Esophagus (tissue), 2 donors: ENCODE measurements at regions not wholly inside any gene's neighbourhood (a gene's known extent, or its start where the extent isn't known, plus 50 kb on each side); places are given as distances from the start of the nearest gene placed in this dataset.

Experiments
- H3K27ac ChIP-seq, 2 donors: one replicate each; pipeline ENCODE4 v1.5.1; 2013; ENCODE audit warnings: low read depth in 2 of 2, mild to moderate bottlenecking in 2 of 2, inconsistent platforms in 1 of 2, low read length in 1 of 2, moderate library complexity in 1 of 2
- H3K27me3 ChIP-seq, 2 donors: one replicate each; pipeline ENCODE4 v1.6.1; 2013; ENCODE audit warnings: low read length in 2 of 2, control low read depth in 1 of 2, mild to moderate bottlenecking in 1 of 2; ENCODE audit not compliant: insufficient read depth in 2 of 2, control insufficient read depth in 1 of 2
- H3K36me3 ChIP-seq, 2 donors: one replicate each; pipeline ENCODE4 v1.6.1; 2013; ENCODE audit warnings: low read length in 1 of 2; ENCODE audit not compliant: control insufficient read depth in 2 of 2, insufficient read depth in 2 of 2
- H3K4me1 ChIP-seq, 2 donors: one replicate each; pipeline ENCODE4 v1.6.1; 2013; ENCODE audit warnings: low read length in 1 of 2; ENCODE audit not compliant: control insufficient read depth in 2 of 2, insufficient read depth in 2 of 2
- H3K4me3 ChIP-seq, 2 donors: one replicate each; pipeline ENCODE4 v1.5.1; 2013; ENCODE audit warnings: low read length in 2 of 2, mild to moderate bottlenecking in 2 of 2, low read depth in 1 of 2, moderate library complexity in 1 of 2
- H3K9me3 ChIP-seq, 2 donors: one replicate each; pipeline ENCODE4 v1.6.1; 2013; ENCODE audit warnings: mild to moderate bottlenecking in 2 of 2, low read depth in 1 of 2, low read length in 1 of 2, moderate library complexity in 1 of 2; ENCODE audit not compliant: control insufficient read depth in 2 of 2, insufficient read depth in 1 of 2
- WGBS, 2 donors: extraction: QIAGEN DNeasy Blood & Tissue Kit; methylation state at CpG; one replicate each; pipeline ENCODE4 v1.1.7; 2013; 5-methylcytosine and 5-hydroxymethylcytosine counted together
- donor health status: healthy with polysubstance abuse.
- donor health status: Bipolar disorder and iron deficiency.

DNA sequence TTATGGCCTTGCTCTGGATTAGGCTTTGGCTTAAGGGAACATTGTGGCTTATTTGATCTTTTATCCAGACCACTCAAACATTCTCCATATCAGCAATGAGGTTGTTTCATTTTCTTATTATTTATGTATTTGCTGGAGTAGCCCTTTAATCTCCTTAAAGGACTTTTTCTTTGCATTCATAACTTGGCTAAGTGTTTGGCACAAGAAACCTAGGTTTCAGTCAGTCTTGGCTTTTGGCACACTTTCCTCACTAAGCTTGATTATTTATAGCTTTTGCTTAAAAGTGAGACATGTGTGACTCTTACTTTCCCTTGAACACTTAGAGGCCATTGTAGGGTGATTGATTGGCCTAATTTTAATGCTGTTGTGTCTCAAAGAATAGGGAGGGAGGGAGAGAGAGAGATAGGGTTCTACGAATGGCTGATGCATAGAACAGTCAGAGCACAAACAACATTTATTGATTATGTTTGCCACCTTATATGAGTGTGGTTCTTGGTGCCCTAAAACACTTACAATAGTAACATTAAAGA lies 2265.3 kb upstream of the C9orf72 start:
- no peaks in the 10 kb centered on the region for H3K36me3 ChIP-seq
- H3K27ac ChIP-seq = no peak overlapping the region
- no peaks in the 10 kb centered on the region for H3K9me3 ChIP-seq
- no peaks in the 10 kb centered on the region for H3K27me3 ChIP-seq
- no peaks in the 10 kb centered on the region for H3K4me1 ChIP-seq
- no peak overlapping the region for H3K4me3 ChIP-seq
- WGBS, 2 donors = 48 to 50% methylated on average over 1 of the region's 1 CpG

DNA sequence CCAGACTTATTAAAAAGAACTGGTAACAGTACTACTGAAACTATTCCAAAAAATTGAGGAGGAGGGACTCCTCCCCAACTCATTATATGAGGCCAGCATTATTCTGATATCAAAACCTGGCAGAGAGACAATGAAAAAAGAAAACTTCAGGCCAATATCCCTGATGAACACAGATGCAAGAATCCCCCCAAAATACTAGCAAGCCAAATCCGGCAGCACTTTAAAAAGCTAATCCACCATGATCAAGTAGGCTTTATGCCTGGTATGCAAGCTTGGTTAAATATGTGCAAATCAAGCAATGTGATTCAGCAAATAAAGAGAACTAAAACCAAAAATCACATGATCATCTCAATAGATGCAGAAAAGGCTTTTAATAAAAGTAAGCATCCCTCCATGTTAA lies 2271.0 kb upstream of the C9orf72 start:
- Histone ChIP-seq H3K4me1 (no peaks in the 10 kb centered on the region), H3K36me3 (no peaks in the 10 kb centered on the region), H3K4me3 (no peak overlapping the region), H3K9me3 (no peaks in the 10 kb centered on the region), H3K27ac (no peak overlapping the region), H3K27me3 (no peaks in the 10 kb centered on the region)
- 44 to 55% methylated on average over 1 of the region's 1 CpG for WGBS, 2 donors

DNA sequence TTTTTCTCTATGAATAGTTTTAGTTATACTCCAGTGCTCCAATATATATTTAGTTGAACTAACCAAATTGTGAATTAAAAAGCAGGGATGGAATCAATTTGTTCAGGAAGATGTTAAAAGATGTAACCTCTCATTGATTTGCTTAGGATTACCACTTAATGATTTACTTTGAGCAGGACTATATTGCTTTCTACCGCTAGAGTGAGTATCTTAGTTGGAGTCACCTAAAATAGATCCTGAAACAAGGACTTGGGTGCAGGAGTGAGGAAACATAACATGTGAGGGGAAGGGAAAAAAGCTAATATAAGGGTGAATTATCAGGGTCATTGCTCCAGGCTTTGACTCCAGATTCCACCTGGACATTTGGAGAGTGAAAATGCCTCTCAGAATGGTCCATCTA lies 2277.4 kb upstream of the C9orf72 start:
- Histone ChIP-seq H3K27me3 (no peaks in the 10 kb centered on the region), H3K4me3 (no peak overlapping the region), H3K36me3 (no peaks in the 10 kb centered on the region), H3K4me1 (no peaks in the 10 kb centered on the region), H3K27ac (no peak overlapping the region), H3K9me3 (no peaks in the 10 kb centered on the region)
- WGBS, 2 donors = 34 to 54% methylated on average over 1 of the region's 1 CpG

DNA sequence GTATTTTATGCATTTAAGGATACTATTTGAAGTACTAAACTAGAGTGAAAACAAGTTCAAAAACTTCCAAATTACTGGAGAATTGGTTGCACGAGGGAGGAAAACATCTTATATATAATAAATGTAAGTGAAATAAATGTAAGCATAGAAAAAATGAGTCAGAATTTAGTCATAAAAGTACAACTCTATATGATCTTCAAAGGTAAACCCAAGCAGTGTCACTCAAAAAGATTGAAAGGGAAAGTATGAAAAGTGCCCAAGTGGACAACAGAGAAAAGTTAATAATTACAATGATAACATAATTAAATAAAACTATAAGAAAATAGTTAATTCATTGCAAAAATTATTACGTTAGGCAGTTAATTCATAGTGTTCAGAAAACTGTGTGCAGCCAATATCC lies 2288.5 kb upstream of the C9orf72 start:
- no peaks in the 10 kb centered on the region for H3K27me3 ChIP-seq
- 67 to 81% methylated on average over 2 of the region's 2 CpGs for WGBS, 2 donors
- H3K27ac ChIP-seq = no peak overlapping the region
- no peak overlapping the region for H3K4me3 ChIP-seq
- H3K4me1 ChIP-seq = no peaks in the 10 kb centered on the region
- H3K36me3 ChIP-seq = no peaks in the 10 kb centered on the region
- H3K9me3 ChIP-seq = no peaks in the 10 kb centered on the region

DNA sequence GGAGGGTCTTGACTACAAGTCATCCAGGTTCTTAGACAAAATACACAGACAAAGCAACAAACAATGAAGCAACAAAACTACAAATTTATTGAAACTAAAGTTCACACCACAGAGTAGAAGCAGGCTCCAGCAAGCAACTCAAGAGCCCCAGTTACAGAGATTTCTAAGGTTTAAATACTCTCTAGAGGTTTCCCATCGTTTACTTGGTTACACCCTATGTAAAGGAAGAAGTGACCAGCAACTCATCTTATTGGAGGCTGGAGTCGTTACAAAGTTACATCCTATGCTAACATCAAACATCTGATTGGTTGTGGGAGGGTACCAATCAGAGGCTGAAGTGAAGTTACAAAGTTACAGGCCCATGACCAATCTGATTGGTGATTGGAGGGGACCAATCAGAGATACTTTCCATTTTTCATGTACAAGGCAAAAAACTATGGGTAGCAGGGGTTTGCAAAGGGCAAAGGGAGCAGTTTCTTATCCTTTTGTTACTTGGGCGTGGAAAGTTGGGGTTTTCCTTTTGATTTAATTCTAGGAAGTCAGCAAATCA lies 2292.6 kb upstream of the C9orf72 start:
- Histone ChIP-seq H3K36me3 (no peaks in the 10 kb centered on the region), H3K27me3 (no peaks in the 10 kb centered on the region), H3K9me3 (no peaks in the 10 kb centered on the region), H3K4me3 (no peak overlapping the region), H3K4me1 (no peaks in the 10 kb centered on the region), H3K27ac (no peak overlapping the region)
- WGBS, 2 donors = 56 to 73% methylated on average over 3 of the region's 3 CpGs

DNA sequence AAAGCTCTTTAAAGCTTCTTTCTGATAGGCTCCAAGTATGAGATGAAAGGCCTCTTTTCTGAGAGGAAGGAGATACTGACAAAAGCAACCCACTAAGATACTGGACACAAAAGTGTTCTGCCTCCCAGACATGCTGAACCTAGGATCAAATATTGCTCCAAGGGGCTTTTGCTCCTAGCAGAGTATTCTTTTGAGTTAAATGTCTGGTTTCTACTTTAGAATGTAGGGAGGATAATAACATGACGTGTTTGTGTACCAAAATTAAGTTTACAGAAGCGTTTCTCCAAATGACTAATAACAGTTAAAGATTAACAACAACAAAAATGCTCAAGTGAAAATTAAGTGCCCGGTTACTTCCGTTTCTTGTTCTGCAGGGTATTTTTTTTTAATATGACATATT lies 2293.3 kb upstream of the C9orf72 start:
- no peaks in the 10 kb centered on the region for H3K36me3 ChIP-seq
- WGBS, 2 donors = 42 to 43% methylated on average over 4 of the region's 4 CpGs
- no peak overlapping the region for H3K4me3 ChIP-seq
- no peaks in the 10 kb centered on the region for H3K27me3 ChIP-seq
- no peaks in the 10 kb centered on the region for H3K9me3 ChIP-seq
- no peaks in the 10 kb centered on the region for H3K4me1 ChIP-seq
- H3K27ac ChIP-seq = no peak overlapping the region

DNA sequence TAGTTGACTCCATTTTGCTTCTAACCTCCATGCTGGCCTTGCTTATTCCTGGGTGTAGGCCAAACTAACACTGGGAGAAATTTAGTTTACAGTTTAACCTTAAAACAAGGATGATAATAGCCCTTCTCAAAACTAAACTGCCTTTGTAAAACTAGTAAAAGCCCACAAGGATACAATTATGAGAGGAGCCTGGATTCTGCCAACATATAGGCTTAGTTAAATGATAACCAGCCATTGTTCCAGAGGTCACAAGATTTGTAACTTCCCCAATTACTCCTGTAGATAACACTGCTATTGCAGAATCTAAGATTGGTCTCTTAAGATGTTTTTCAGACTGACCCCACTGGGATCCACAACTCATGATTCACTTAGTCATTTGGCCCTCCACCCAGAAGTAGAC lies 2300.3 kb upstream of the C9orf72 start:
- Histone ChIP-seq H3K4me1 (no peaks in the 10 kb centered on the region), H3K4me3 (no peak overlapping the region), H3K27me3 (no peaks in the 10 kb centered on the region), H3K36me3 (no peaks in the 10 kb centered on the region), H3K27ac (no peak overlapping the region), H3K9me3 (no peaks in the 10 kb centered on the region)

DNA sequence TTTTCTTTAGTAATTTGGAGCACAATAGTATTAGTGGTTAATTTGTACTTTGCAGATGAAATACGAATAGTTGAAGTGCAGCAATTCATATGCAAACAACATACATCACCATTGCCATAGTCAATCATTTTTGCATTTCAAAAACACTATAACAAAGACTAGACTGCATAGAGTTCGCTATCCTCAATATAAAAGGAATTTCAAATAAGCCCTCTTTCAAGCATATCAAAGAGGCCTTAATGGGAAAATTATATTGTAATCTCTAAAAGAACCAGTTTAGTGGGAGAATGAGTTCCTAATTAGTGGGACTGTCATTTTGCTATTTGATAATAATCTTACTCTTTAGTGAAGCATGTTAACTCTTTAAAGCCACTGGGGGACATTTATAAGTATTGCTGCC lies 2302.3 kb upstream of the C9orf72 start:
- no peak overlapping the region for H3K4me3 ChIP-seq
- H3K4me1 ChIP-seq = no peaks in the 10 kb centered on the region
- no peaks in the 10 kb centered on the region for H3K27me3 ChIP-seq
- H3K36me3 ChIP-seq = no peaks in the 10 kb centered on the region
- H3K9me3 ChIP-seq = no peaks in the 10 kb centered on the region
- H3K27ac ChIP-seq = no peak overlapping the region
- 70 to 73% methylated on average over 2 of the region's 2 CpGs for WGBS, 2 donors

DNA sequence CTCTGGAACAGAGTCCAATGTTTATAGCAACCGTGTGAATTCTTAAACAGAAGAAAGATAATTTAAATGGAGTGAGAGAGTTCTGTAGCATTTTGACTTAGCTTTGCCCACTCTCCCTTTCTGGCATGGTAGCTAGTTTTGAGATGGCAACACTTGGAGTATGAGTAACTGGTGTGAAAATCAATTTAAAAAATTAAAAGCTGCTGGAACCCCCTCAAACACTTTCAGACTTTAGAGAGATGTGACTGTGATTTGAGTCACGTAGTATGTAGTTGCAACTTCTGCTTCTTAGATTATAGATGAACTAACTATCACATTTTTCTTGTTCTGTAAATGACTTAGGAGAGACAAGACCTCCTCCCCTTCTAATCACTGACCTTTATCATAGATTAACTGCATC lies 2309.5 kb upstream of the C9orf72 start:
- Histone ChIP-seq H3K36me3 (no peaks in the 10 kb centered on the region), H3K4me3 (no peak overlapping the region), H3K9me3 (no peaks in the 10 kb centered on the region), H3K27me3 (no peaks in the 10 kb centered on the region), H3K4me1 (no peaks in the 10 kb centered on the region), H3K27ac (no peak overlapping the region)
- 63 to 70% methylated on average over 2 of the region's 2 CpGs for WGBS, 2 donors

DNA sequence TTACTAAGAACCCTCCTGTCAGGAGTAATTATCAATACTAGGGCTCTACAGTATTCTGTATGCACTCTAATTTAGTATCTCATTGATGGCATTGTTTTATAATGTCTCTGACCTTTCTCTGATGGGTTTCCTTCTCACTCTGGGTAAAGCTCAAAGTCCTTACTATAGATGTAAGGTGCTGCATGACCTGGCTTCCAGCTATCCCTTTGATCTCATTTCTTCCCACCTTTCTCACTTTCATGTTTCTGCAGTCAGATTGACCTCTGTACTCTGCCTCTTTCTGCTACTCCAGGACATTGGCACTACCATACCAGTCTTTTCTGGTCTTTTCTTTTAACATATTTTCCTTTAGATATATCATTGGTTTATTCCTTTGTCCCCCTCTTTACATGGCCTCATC lies 2332.8 kb upstream of the C9orf72 start:
- no peak overlapping the region for H3K27ac ChIP-seq
- no peaks in the 10 kb centered on the region for H3K4me1 ChIP-seq
- H3K27me3 ChIP-seq = peaks cover 0 to 2% of the 10 kb centered on the region in 2 donors
- no peaks in the 10 kb centered on the region for H3K9me3 ChIP-seq
- no peaks in the 10 kb centered on the region for H3K36me3 ChIP-seq
- H3K4me3 ChIP-seq = no peak overlapping the region
